ENCODE measurements at regions not wholly inside any gene's neighbourhood (a gene's known extent, or its start where the extent isn't known, plus 50 kb on each side); places are given as distances from the start of the nearest gene placed in this dataset.

GRCh38 chr16:54628796-54629625, 301.7 kb upstream of the IRX5 start:
- TF ChIP-seq CTCF (IDR thresholded peaks at IDR 0.05), result no peak
- no peak for TF ChIP-seq ZFX (IDR thresholded peaks at IDR 0.05; ENCODE audit: borderline replicate concordance)
